ENCODE measurements at regions not wholly inside any gene's neighbourhood (a gene's known extent, or its start where the extent isn't known, plus 50 kb on each side); places are given as distances from the start of the nearest gene placed in this dataset.

DNA sequence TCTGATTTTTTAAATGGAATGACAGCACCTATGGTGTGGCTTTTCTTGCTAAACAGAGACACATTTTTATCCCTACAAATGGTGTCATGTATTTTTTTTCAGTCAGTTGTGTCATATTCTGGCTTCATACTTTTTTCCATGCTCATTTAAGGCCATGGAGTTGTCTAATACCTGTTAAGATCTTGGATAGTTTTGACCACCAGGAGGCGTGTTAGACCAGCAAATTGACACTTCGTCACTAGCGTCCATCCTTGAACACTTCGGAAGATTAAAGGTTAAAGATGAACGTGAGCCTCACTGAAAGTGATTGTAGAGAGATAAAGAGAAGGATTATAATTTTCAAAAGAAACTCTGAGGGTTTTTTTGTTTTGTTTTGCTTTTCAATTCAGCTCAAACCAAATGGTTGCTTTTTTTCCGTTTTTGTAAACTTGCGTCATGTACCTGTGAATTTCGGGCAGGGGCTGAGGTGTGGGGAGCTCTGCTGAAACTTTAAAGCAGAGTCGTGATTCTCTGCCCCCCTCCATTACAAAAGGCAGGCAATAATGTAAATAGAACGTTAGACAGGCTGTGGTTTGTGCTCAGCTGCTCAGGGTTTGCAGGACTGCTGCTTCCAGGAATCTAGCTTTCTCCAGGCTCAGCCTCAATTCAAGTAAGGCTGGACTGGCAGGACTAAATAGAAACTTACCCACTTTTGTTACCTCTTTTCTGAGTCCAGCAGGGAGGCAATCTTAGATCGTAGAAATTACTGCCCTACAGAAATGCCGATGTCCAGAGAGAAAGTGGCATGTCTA lies 245.1 kb downstream of the FOXA2 start (continued):
- no peak for TF ChIP-seq CC2D1A (CRISPR knock-in tag; IDR thresholded peaks at IDR 0.05)
- no peak for TF ChIP-seq JUND (CRISPR knock-in tag; IDR thresholded peaks at IDR 0.05)
- TF ChIP-seq, protein P1, sequence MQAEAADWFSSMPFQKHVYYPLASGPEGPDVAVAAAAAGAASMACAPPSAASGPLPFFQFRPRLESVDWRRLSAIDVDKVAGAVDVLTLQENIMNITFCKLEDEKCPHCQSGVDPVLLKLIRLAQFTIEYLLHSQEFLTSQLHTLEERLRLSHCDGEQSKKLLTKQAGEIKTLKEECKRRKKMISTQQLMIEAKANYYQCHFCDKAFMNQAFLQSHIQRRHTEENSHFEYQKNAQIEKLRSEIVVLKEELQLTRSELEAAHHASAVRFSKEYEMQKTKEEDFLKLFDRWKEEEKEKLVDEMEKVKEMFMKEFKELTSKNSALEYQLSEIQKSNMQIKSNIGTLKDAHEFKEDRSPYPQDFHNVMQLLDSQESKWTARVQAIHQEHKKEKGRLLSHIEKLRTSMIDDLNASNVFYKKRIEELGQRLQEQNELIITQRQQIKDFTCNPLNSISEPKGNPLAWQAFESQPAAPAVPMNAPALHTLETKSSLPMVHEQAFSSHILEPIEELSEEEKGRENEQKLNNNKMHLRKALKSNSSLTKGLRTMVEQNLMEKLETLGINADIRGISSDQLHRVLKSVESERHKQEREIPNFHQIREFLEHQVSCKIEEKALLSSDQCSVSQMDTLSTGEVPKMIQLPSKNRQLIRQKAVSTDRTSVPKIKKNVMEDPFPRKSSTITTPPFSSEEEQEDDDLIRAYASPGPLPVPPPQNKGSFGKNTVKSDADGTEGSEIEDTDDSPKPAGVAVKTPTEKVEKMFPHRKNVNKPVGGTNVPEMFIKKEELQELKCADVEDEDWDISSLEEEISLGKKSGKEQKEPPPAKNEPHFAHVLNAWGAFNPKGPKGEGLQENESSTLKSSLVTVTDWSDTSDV (CRISPR knock-in tag; IDR thresholded peaks at IDR 0.05), result no peak
- no peak for TF ChIP-seq MAZ (IDR thresholded peaks at IDR 0.05; ENCODE audit: borderline replicate concordance, low read depth, low read length)
- TF ChIP-seq MAZ (CRISPR knock-in tag; IDR thresholded peaks at IDR 0.05; ENCODE audit: low read depth), result no peak
- no peak for TF ChIP-seq NFYC (CRISPR knock-in tag; IDR thresholded peaks at IDR 0.05)
- TF ChIP-seq ZNF766 (CRISPR knock-in tag; IDR thresholded peaks at IDR 0.05; ENCODE audit: borderline replicate concordance), result no peak
- no peak for TF ChIP-seq TRIM22 (IDR thresholded peaks at IDR 0.05)
- no peak for TF ChIP-seq MAFG (CRISPR knock-in tag; IDR thresholded peaks at IDR 0.05)
- TF ChIP-seq POGZ (CRISPR knock-in tag; IDR thresholded peaks at IDR 0.05), result no peak
- TF ChIP-seq, protein P2, sequence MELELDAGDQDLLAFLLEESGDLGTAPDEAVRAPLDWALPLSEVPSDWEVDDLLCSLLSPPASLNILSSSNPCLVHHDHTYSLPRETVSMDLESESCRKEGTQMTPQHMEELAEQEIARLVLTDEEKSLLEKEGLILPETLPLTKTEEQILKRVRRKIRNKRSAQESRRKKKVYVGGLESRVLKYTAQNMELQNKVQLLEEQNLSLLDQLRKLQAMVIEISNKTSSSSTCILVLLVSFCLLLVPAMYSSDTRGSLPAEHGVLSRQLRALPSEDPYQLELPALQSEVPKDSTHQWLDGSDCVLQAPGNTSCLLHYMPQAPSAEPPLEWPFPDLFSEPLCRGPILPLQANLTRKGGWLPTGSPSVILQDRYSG (CRISPR knock-in tag; IDR thresholded peaks at IDR 0.05), result no peak
- TF ChIP-seq FLYWCH1 (CRISPR knock-in tag; IDR thresholded peaks at IDR 0.05), result no peak
- no peak for TF ChIP-seq KLF6 (CRISPR knock-in tag; IDR thresholded peaks at IDR 0.05)
- no peak for TF ChIP-seq HDAC6 (IDR thresholded peaks at IDR 0.05; ENCODE audit: low read depth, low read length)
- TF ChIP-seq NCOA1 (CRISPR knock-in tag; IDR thresholded peaks at IDR 0.05), result no peak
- TF ChIP-seq, protein P3, sequence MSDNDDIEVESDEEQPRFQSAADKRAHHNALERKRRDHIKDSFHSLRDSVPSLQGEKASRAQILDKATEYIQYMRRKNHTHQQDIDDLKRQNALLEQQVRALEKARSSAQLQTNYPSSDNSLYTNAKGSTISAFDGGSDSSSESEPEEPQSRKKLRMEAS (IDR thresholded peaks at IDR 0.05), result no peak
- no peak for TF ChIP-seq ARNT (IDR thresholded peaks at IDR 0.05)
- TF ChIP-seq, protein P4, sequence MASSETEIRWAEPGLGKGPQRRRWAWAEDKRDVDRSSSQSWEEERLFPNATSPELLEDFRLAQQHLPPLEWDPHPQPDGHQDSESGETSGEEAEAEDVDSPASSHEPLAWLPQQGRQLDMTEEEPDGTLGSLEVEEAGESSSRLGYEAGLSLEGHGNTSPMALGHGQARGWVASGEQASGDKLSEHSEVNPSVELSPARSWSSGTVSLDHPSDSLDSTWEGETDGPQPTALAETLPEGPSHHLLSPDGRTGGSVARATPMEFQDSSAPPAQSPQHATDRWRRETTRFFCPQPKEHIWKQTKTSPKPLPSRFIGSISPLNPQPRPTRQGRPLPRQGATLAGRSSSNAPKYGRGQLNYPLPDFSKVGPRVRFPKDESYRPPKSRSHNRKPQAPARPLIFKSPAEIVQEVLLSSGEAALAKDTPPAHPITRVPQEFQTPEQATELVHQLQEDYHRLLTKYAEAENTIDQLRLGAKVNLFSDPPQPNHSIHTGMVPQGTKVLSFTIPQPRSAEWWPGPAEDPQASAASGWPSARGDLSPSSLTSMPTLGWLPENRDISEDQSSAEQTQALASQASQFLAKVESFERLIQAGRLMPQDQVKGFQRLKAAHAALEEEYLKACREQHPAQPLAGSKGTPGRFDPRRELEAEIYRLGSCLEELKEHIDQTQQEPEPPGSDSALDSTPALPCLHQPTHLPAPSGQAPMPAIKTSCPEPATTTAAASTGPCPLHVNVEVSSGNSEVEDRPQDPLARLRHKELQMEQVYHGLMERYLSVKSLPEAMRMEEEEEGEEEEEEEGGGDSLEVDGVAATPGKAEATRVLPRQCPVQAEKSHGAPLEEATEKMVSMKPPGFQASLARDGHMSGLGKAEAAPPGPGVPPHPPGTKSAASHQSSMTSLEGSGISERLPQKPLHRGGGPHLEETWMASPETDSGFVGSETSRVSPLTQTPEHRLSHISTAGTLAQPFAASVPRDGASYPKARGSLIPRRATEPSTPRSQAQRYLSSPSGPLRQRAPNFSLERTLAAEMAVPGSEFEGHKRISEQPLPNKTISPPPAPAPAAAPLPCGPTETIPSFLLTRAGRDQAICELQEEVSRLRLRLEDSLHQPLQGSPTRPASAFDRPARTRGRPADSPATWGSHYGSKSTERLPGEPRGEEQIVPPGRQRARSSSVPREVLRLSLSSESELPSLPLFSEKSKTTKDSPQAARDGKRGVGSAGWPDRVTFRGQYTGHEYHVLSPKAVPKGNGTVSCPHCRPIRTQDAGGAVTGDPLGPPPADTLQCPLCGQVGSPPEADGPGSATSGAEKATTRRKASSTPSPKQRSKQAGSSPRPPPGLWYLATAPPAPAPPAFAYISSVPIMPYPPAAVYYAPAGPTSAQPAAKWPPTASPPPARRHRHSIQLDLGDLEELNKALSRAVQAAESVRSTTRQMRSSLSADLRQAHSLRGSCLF (CRISPR knock-in tag; IDR thresholded peaks at IDR 0.05; ENCODE audit: borderline replicate concordance), result no peak
- no peak for TF ChIP-seq ZNF556 (CRISPR knock-in tag; IDR thresholded peaks at IDR 0.05; ENCODE audit: borderline replicate concordance)
- no peak for TF ChIP-seq ZNF350 (CRISPR knock-in tag; IDR thresholded peaks at IDR 0.05; ENCODE audit: borderline replicate concordance, low read depth)
- TF ChIP-seq ONECUT2 (CRISPR knock-in tag; IDR thresholded peaks at IDR 0.05), result no peak
- no peak for TF ChIP-seq NR3C1 (CRISPR knock-in tag; IDR thresholded peaks at IDR 0.05)

Measured in HepG2 (cell line).